Upper lobe of left lung (tissue), 6 donors: ENCODE measurements at regions not wholly inside any gene's neighbourhood (a gene's known extent, or its start where the extent isn't known, plus 50 kb on each side); places are given as distances from the start of the nearest gene placed in this dataset.

ENCODE experiments used
- ATAC-seq, 2 donors: fragments of 200-7000 bp; cut with Tn5 transposase; one replicate each; pipeline ENCODE4 v1.9.1; 2022; ENCODE audit warnings: mild to moderate bottlenecking in 2 of 2, moderate library complexity in 2 of 2; ENCODE audit not compliant: low FRiP score in 2 of 2
- DNase-seq, 2 donors: peaks; one replicate each; pipeline ENCODE4 v3.0.0-alpha.2; 2019 to 2020
- H3K27ac ChIP-seq, 4 donors: fragments of 200-600 bp; sonication (generic); one replicate each; pipeline ENCODE4 v1.5.1; 2016 to 2019
- H3K27me3 ChIP-seq, 4 donors: fragments of 200-600 bp; sonication (generic); one replicate each; pipeline ENCODE4 v1.5.1; 2017 to 2019
- H3K36me3 ChIP-seq, 4 donors: fragments of 200-600 bp; sonication (generic); one replicate each; pipeline ENCODE4 v1.5.1; 2016 to 2019
- H3K4me1 ChIP-seq, 4 donors: fragments of 200-600 bp; sonication (generic); one replicate each; pipeline ENCODE4 v1.5.1; 2018 to 2019
- H3K4me3 ChIP-seq, 4 donors: fragments of 200-600 bp; sonication (generic); one replicate each; pipeline ENCODE4 v1.5.1; 2017 to 2019; ENCODE audit warnings: mild to moderate bottlenecking in 2 of 4, moderate library complexity in 1 of 4
- H3K9me3 ChIP-seq, 4 donors: fragments of 200-600 bp; sonication (generic); one replicate each; pipeline ENCODE4 v1.5.1; 2018 to 2019
- EP300 ChIP-seq, 4 donors: sonication (generic); formaldehyde crosslinking; IDR thresholded peaks; one replicate each; pipeline ENCODE4 v1.5.1; 2017; ENCODE audit warnings: antibody characterized with exemption in 4 of 4, control low read depth in 2 of 4
- POLR2A ChIP-seq, 4 donors: fragments of 450-650 bp; IDR thresholded peaks; one replicate each; pipeline ENCODE4 v1.5.1; 2016 to 2017; ENCODE audit warnings: antibody characterized with exemption in 4 of 4, mild to moderate bottlenecking in 2 of 4
- POLR2AphosphoS5 ChIP-seq, 2 donors: sonication (generic); formaldehyde crosslinking; IDR thresholded peaks; one replicate each; pipeline ENCODE4 v1.5.1; 2017; ENCODE audit warnings: antibody characterized with exemption in 2 of 2
- WGBS, 2 donors: methylation state at CpG; one replicate each; pipeline ENCODE4 v1.1.5; 2017 to 2018; 5-methylcytosine and 5-hydroxymethylcytosine counted together
- TF ChIP-seq, protein P1 (sequence below), 6 experiments: fragments of 450-650 bp in 4 of 6; fragments of 200-600 bp in 2 of 6; sonication (generic) in 2 of 6; IDR thresholded peaks; one replicate each; pipeline ENCODE4 v1.5.1; 2016 to 2019; ENCODE audit warnings: antibody characterized with exemption in 6 of 6
- donor health status: DM: no; HTN: no; CAD: no; lungs with moderate emphysema.
- donor health status: DM: no; HTN: yes; CAD: no; lungs with severe emphysema.

DNA sequence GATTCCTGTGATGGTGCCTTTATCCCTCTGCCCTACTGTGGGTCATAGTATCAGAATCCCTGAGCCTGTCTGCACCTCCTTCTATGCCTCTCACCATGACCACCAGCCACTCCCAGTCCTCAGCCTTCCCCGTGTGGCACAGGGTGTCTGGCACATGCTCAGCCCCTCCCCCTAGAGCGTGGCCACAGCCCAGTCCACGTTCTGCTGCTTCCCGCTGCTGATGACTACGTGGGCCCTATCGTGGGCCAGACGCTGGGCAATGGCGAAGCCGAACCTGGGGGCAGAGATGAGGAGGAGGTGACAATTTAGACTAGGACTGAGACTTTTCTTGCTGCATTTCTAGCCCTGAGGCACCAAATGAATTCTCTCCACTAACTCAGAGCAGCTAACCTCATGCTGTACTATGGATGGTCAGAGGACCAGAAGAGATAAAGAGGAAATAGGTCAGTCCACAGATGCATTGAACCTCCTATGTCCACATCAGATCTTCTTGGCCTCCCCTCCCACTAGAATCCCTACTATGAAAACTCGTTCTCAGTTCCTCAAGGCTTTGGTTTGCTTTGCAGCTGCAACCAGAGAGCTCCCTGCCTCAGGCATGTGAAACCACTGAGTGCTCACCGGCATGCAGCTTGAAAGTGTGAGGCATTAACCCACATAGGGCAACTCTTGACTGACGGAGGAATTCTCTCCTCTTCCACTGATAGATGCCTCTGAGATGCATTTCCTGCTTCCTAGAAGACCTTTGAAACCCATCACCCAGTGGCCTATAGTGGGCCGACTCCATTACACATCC is 126.3 kb upstream of the DHRS4 start:
- H3K9me3 ChIP-seq: no peaks in the 10 kb centered on the region
- H3K27ac ChIP-seq: no peak overlapping the region
- DNase-seq (peak in 1 of 2 donors; percentile 28), ATAC-seq (no peak)
- WGBS, 2 donors: 82 to 89% methylated on average over 13 of the region's 13 CpGs
- H3K4me1 ChIP-seq: no peaks in the 10 kb centered on the region
- H3K27me3 ChIP-seq: no peaks in the 10 kb centered on the region
- no peaks in the 10 kb centered on the region for H3K36me3 ChIP-seq
- H3K4me3 ChIP-seq: no peak overlapping the region
- TF ChIP-seq, protein P1, sequence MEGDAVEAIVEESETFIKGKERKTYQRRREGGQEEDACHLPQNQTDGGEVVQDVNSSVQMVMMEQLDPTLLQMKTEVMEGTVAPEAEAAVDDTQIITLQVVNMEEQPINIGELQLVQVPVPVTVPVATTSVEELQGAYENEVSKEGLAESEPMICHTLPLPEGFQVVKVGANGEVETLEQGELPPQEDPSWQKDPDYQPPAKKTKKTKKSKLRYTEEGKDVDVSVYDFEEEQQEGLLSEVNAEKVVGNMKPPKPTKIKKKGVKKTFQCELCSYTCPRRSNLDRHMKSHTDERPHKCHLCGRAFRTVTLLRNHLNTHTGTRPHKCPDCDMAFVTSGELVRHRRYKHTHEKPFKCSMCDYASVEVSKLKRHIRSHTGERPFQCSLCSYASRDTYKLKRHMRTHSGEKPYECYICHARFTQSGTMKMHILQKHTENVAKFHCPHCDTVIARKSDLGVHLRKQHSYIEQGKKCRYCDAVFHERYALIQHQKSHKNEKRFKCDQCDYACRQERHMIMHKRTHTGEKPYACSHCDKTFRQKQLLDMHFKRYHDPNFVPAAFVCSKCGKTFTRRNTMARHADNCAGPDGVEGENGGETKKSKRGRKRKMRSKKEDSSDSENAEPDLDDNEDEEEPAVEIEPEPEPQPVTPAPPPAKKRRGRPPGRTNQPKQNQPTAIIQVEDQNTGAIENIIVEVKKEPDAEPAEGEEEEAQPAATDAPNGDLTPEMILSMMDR (IDR thresholded peaks at IDR 0.05): no peak
- no peak for TF ChIP-seq POLR2A (IDR thresholded peaks at IDR 0.05)
- no peak for TF ChIP-seq EP300 (IDR thresholded peaks at IDR 0.05)
- TF ChIP-seq POLR2AphosphoS5 (IDR thresholded peaks at IDR 0.05): no peak

DNA sequence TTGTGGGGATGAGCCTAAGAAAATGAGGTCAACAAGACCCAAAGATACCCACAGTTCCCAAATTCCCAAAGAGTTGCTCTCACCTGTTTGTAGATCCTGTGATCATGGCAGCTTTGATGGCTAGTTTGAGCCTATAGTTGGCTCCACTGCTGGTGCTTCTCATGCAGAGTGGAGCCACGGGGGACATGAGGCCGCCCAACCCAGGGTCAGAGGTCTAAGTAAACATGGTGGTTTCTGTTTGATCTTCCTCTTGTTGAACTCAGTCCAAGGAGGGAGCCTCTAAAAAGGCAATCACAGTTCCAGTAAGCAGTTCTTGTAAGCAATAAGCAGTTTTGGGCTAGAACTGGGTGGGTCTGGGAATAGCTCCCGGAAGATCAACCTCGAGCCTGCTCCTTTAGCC is 125.6 kb upstream of the DHRS4 start:
- ATAC-seq (no peak), DNase-seq (no peak)
- Histone ChIP-seq H3K4me1 (no peaks in the 10 kb centered on the region), H3K27me3 (no peaks in the 10 kb centered on the region), H3K9me3 (no peaks in the 10 kb centered on the region), H3K4me3 (no peak overlapping the region), H3K36me3 (no peaks in the 10 kb centered on the region), H3K27ac (no peak overlapping the region)
- 54 to 61% methylated on average over 4 of the region's 4 CpGs for WGBS, 2 donors
- TF ChIP-seq, protein P1 (IDR thresholded peaks at IDR 0.05): no peak
- TF ChIP-seq EP300 (IDR thresholded peaks at IDR 0.05): no peak
- TF ChIP-seq POLR2AphosphoS5 (IDR thresholded peaks at IDR 0.05): no peak
- no peak for TF ChIP-seq POLR2A (IDR thresholded peaks at IDR 0.05)

DNA sequence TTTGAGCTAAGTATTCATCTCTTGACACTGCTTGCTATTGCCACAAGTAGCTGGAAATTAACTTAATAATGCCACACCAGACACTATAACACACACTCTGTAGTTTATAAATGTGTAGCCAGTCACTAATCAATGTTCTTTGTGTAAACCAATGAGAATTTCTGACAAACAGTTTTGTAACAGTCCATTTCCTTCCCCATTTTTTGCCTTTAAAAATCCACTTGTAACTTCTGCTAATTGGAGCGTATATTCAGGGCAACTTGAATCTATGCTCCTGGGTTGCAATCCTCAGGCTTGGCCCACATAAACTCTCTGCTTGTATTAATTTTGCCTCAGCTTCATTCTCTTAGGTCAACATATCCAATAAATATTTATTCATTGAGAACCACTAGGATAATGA is 125.0 kb upstream of the DHRS4 start:
- Histone ChIP-seq H3K36me3 (no peaks in the 10 kb centered on the region), H3K4me1 (no peaks in the 10 kb centered on the region), H3K27ac (no peak overlapping the region), H3K27me3 (no peaks in the 10 kb centered on the region), H3K4me3 (no peak overlapping the region), H3K9me3 (no peaks in the 10 kb centered on the region)
- ATAC-seq: peak in 1 of 2 donors; percentile 48
- TF ChIP-seq, protein P1 (IDR thresholded peaks at IDR 0.05): no peak
- TF ChIP-seq EP300 (IDR thresholded peaks at IDR 0.05) (no peak), POLR2AphosphoS5 (IDR thresholded peaks at IDR 0.05) (no peak), POLR2A (IDR thresholded peaks at IDR 0.05) (no peak)
- no peak for DNase-seq
- WGBS, 2 donors: 63 to 71% methylated on average over 1 of the region's 1 CpG

DNA sequence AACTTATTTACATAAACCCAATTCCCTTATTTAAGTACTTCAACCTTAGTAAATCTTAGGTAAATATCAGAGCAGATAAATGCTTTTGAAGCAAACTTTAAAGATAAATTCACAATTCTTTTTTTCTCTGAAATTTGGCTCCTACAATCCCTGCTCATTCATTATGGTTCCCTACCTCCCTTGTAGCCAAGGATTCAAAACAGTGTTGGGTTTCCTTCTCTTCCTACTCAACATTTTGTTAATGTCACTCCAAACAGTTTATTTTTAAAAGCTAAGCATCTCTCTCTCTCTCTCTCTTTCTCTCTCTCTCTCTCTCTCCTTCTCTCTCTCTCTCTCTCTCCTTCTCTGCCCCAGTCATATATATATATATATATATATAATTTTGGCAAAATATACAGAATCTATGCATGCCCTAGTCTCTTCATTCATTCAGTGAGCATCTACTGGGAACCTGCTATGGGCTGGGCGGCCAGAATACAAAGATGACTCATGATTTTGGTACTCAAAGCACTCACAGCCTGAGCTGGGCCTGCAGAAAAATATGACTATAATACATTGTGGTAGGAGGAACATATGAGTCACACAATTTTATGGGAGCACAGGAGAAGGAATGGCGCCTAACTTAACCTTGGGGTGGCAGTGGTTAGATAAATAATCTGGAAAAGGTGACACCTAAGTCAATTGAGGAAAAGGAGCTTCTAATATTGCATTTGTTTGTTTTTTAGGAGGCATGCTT is 123.7 kb upstream of the DHRS4 start:
- 58 to 63% methylated on average over 2 of the region's 2 CpGs for WGBS, 2 donors
- no peak for DNase-seq
- Histone ChIP-seq H3K27ac (no peak overlapping the region), H3K4me1 (no peaks in the 10 kb centered on the region), H3K4me3 (no peak overlapping the region), H3K36me3 (no peaks in the 10 kb centered on the region), H3K9me3 (no peaks in the 10 kb centered on the region), H3K27me3 (no peaks in the 10 kb centered on the region)
- peak in 1 of 2 donors; percentile 73 for ATAC-seq
- no peak for TF ChIP-seq POLR2AphosphoS5 (IDR thresholded peaks at IDR 0.05)

DNA sequence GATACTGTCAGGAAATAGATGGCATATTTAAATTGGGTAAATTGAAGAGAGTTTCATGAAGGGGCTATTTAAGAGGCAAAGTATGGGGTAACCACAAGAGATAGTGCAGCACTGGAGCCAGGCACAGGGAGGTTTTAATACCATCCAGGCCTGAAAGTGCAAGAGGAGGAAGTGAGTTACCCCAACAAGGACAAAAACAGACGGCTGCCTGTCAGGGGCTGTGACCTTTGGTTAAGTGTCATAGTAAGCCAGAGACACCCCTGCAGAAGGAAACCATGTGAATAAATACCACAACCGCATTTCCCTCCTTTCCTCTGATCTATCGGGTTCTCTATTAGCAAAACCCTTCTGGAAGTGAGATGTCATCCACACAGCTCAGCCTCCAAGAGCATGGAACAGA is 122.0 kb upstream of the DHRS4 start:
- no peak overlapping the region for H3K27ac ChIP-seq
- no peak for TF ChIP-seq POLR2AphosphoS5 (IDR thresholded peaks at IDR 0.05)
- no peak for TF ChIP-seq POLR2A (IDR thresholded peaks at IDR 0.05)
- no peak for TF ChIP-seq EP300 (IDR thresholded peaks at IDR 0.05)
- TF ChIP-seq, protein P1 (IDR thresholded peaks at IDR 0.05): no peak
- no peak for DNase-seq
- no peaks in the 10 kb centered on the region for H3K4me1 ChIP-seq
- no peaks in the 10 kb centered on the region for H3K27me3 ChIP-seq
- no peaks in the 10 kb centered on the region for H3K36me3 ChIP-seq
- ATAC-seq: no peak
- 25 to 38% methylated on average over 3 of the region's 3 CpGs for WGBS, 2 donors
- no peak overlapping the region for H3K4me3 ChIP-seq
- H3K9me3 ChIP-seq: no peaks in the 10 kb centered on the region
